ENCODE measurements at regions not wholly inside any gene's neighbourhood (a gene's known extent, or its start where the extent isn't known, plus 50 kb on each side); places are given as distances from the start of the nearest gene placed in this dataset.

GRCh38 chr12:127559349-127560040 lies 707.5 kb upstream of the TMEM132C start:
- H3K9ac ChIP-seq (ENCODE audit: low read length): no peak overlapping the region
- no peaks in the 10 kb centered on the region for H3K27me3 ChIP-seq (ENCODE audit: control insufficient read depth, insufficient read depth, low read length)
- H3K27ac ChIP-seq (ENCODE audit: low read depth, low read length): no peak overlapping the region
- no peaks in the 10 kb centered on the region for H3K4me1 ChIP-seq (ENCODE audit: control insufficient read depth, insufficient read depth, low read length)
- no peak overlapping the region for H3K4me3 ChIP-seq (ENCODE audit: low read length)
- H3K36me3 ChIP-seq (ENCODE audit: control insufficient read depth, insufficient read depth, low read length): no peaks in the 10 kb centered on the region

- Histone ChIP-seq H3K4me1 (ENCODE audit: control insufficient read depth, insufficient read depth, low read length) (no peaks in the 10 kb centered on the region), H3K9ac (ENCODE audit: low read length) (no peak overlapping the region), H3K27me3 (ENCODE audit: control insufficient read depth, insufficient read depth, low read length) (no peaks in the 10 kb centered on the region), H3K4me3 (ENCODE audit: low read length) (no peak overlapping the region), H3K36me3 (ENCODE audit: control insufficient read depth, insufficient read depth, low read length) (no peaks in the 10 kb centered on the region), H3K27ac (ENCODE audit: low read depth, low read length) (no peak overlapping the region)
Measured at GRCh38 chr12:127560041-127560478, 706.9 kb upstream of the TMEM132C start.

GRCh38 chr12:127562816-127563215 lies 704.2 kb upstream of the TMEM132C start:
- Histone ChIP-seq H3K36me3 (ENCODE audit: control insufficient read depth, insufficient read depth, low read length) (no peaks in the 10 kb centered on the region), H3K27ac (ENCODE audit: low read depth, low read length) (no peak overlapping the region), H3K27me3 (ENCODE audit: control insufficient read depth, insufficient read depth, low read length) (no peaks in the 10 kb centered on the region), H3K4me1 (ENCODE audit: control insufficient read depth, insufficient read depth, low read length) (no peaks in the 10 kb centered on the region), H3K4me3 (ENCODE audit: low read length) (no peak overlapping the region), H3K9ac (ENCODE audit: low read length) (no peak overlapping the region)

GRCh38 chr12:127565241-127565640 lies 701.7 kb upstream of the TMEM132C start:
- H3K36me3 ChIP-seq (ENCODE audit: control insufficient read depth, insufficient read depth, low read length): no peaks in the 10 kb centered on the region
- no peak overlapping the region for H3K4me3 ChIP-seq (ENCODE audit: low read length)
- H3K27ac ChIP-seq (ENCODE audit: low read depth, low read length): no peak overlapping the region
- no peaks in the 10 kb centered on the region for H3K27me3 ChIP-seq (ENCODE audit: control insufficient read depth, insufficient read depth, low read length)
- H3K9ac ChIP-seq (ENCODE audit: low read length): no peak overlapping the region
- no peaks in the 10 kb centered on the region for H3K4me1 ChIP-seq (ENCODE audit: control insufficient read depth, insufficient read depth, low read length)

- no peak overlapping the region for H3K9ac ChIP-seq (ENCODE audit: low read length)
- no peaks in the 10 kb centered on the region for H3K36me3 ChIP-seq (ENCODE audit: control insufficient read depth, insufficient read depth, low read length)
- no peak overlapping the region for H3K27ac ChIP-seq (ENCODE audit: low read depth, low read length)
Measured at GRCh38 chr12:127567531-127567930, 699.4 kb upstream of the TMEM132C start.

GRCh38 chr12:127570387-127570786 lies 696.6 kb upstream of the TMEM132C start:
- no peaks in the 10 kb centered on the region for H3K4me1 ChIP-seq (ENCODE audit: control insufficient read depth, insufficient read depth, low read length)
- H3K9ac ChIP-seq (ENCODE audit: low read length): no peak overlapping the region
- H3K27me3 ChIP-seq (ENCODE audit: control insufficient read depth, insufficient read depth, low read length): no peaks in the 10 kb centered on the region
- H3K36me3 ChIP-seq (ENCODE audit: control insufficient read depth, insufficient read depth, low read length): no peaks in the 10 kb centered on the region
- no peak overlapping the region for H3K27ac ChIP-seq (ENCODE audit: low read depth, low read length)
- H3K4me3 ChIP-seq (ENCODE audit: low read length): no peak overlapping the region

More at GRCh38 chr12:127567531-127567930, 699.4 kb upstream of the TMEM132C start:
- no peaks in the 10 kb centered on the region for H3K4me1 ChIP-seq (ENCODE audit: control insufficient read depth, insufficient read depth, low read length)
- no peaks in the 10 kb centered on the region for H3K27me3 ChIP-seq (ENCODE audit: control insufficient read depth, insufficient read depth, low read length)
- H3K4me3 ChIP-seq (ENCODE audit: low read length): no peak overlapping the region

GRCh38 chr12:127570793-127571360 lies 696.1 kb upstream of the TMEM132C start:
- Histone ChIP-seq H3K9ac (ENCODE audit: low read length) (no peak overlapping the region), H3K27me3 (ENCODE audit: control insufficient read depth, insufficient read depth, low read length) (no peaks in the 10 kb centered on the region), H3K4me1 (ENCODE audit: control insufficient read depth, insufficient read depth, low read length) (no peaks in the 10 kb centered on the region), H3K4me3 (ENCODE audit: low read length) (no peak overlapping the region), H3K36me3 (ENCODE audit: control insufficient read depth, insufficient read depth, low read length) (no peaks in the 10 kb centered on the region), H3K27ac (ENCODE audit: low read depth, low read length) (no peak overlapping the region)

GRCh38 chr12:127571578-127571977 lies 695.4 kb upstream of the TMEM132C start:
- H3K4me3 ChIP-seq (ENCODE audit: low read length): no peak overlapping the region
- H3K27ac ChIP-seq (ENCODE audit: low read depth, low read length): no peak overlapping the region
- no peaks in the 10 kb centered on the region for H3K27me3 ChIP-seq (ENCODE audit: control insufficient read depth, insufficient read depth, low read length)
- H3K9ac ChIP-seq (ENCODE audit: low read length): no peak overlapping the region
- no peaks in the 10 kb centered on the region for H3K4me1 ChIP-seq (ENCODE audit: control insufficient read depth, insufficient read depth, low read length)
- H3K36me3 ChIP-seq (ENCODE audit: control insufficient read depth, insufficient read depth, low read length): no peaks in the 10 kb centered on the region

GRCh38 chr12:127579446-127579845 lies 687.5 kb upstream of the TMEM132C start:
- H3K4me1 ChIP-seq (ENCODE audit: control insufficient read depth, insufficient read depth, low read length): no peaks in the 10 kb centered on the region
- H3K36me3 ChIP-seq (ENCODE audit: control insufficient read depth, insufficient read depth, low read length): no peaks in the 10 kb centered on the region
- no peaks in the 10 kb centered on the region for H3K27me3 ChIP-seq (ENCODE audit: control insufficient read depth, insufficient read depth, low read length)
- H3K4me3 ChIP-seq (ENCODE audit: low read length): no peak overlapping the region
- H3K9ac ChIP-seq (ENCODE audit: low read length): no peak overlapping the region
- no peak overlapping the region for H3K27ac ChIP-seq (ENCODE audit: low read depth, low read length)

- no peaks in the 10 kb centered on the region for H3K36me3 ChIP-seq (ENCODE audit: control insufficient read depth, insufficient read depth, low read length)
- H3K27ac ChIP-seq (ENCODE audit: low read depth, low read length): no peak overlapping the region
- no peak overlapping the region for H3K9ac ChIP-seq (ENCODE audit: low read length)
- no peaks in the 10 kb centered on the region for H3K4me1 ChIP-seq (ENCODE audit: control insufficient read depth, insufficient read depth, low read length)
- no peaks in the 10 kb centered on the region for H3K27me3 ChIP-seq (ENCODE audit: control insufficient read depth, insufficient read depth, low read length)
- H3K4me3 ChIP-seq (ENCODE audit: low read length): no peak overlapping the region
Measured at GRCh38 chr12:127582074-127582473, 684.9 kb upstream of the TMEM132C start.

GRCh38 chr12:127583041-127583440 lies 683.9 kb upstream of the TMEM132C start:
- Histone ChIP-seq H3K4me1 (ENCODE audit: control insufficient read depth, insufficient read depth, low read length) (no peaks in the 10 kb centered on the region), H3K9ac (ENCODE audit: low read length) (no peak overlapping the region), H3K27ac (ENCODE audit: low read depth, low read length) (no peak overlapping the region), H3K4me3 (ENCODE audit: low read length) (no peak overlapping the region), H3K27me3 (ENCODE audit: control insufficient read depth, insufficient read depth, low read length) (no peaks in the 10 kb centered on the region), H3K36me3 (ENCODE audit: control insufficient read depth, insufficient read depth, low read length) (no peaks in the 10 kb centered on the region)

GRCh38 chr12:127588249-127588648 lies 678.7 kb upstream of the TMEM132C start:
- Histone ChIP-seq H3K27me3 (ENCODE audit: control insufficient read depth, insufficient read depth, low read length) (no peaks in the 10 kb centered on the region), H3K4me1 (ENCODE audit: control insufficient read depth, insufficient read depth, low read length) (no peaks in the 10 kb centered on the region), H3K9ac (ENCODE audit: low read length) (no peak overlapping the region), H3K36me3 (ENCODE audit: control insufficient read depth, insufficient read depth, low read length) (no peaks in the 10 kb centered on the region), H3K4me3 (ENCODE audit: low read length) (no peak overlapping the region), H3K27ac (ENCODE audit: low read depth, low read length) (no peak overlapping the region)

- H3K36me3 ChIP-seq (ENCODE audit: control insufficient read depth, insufficient read depth, low read length): no peaks in the 10 kb centered on the region
- no peaks in the 10 kb centered on the region for H3K27me3 ChIP-seq (ENCODE audit: control insufficient read depth, insufficient read depth, low read length)
- H3K4me1 ChIP-seq (ENCODE audit: control insufficient read depth, insufficient read depth, low read length): no peaks in the 10 kb centered on the region
- H3K4me3 ChIP-seq (ENCODE audit: low read length): no peak overlapping the region
- H3K27ac ChIP-seq (ENCODE audit: low read depth, low read length): no peak overlapping the region
- H3K9ac ChIP-seq (ENCODE audit: low read length): no peak overlapping the region
Measured at GRCh38 chr12:127589541-127589940, 677.4 kb upstream of the TMEM132C start.

Data from rectal smooth muscle tissue (tissue), 1 donor.